GM12872 (cell line): ENCODE measurements at regions not wholly inside any gene's neighbourhood (a gene's known extent, or its start where the extent isn't known, plus 50 kb on each side); places are given as distances from the start of the nearest gene placed in this dataset.

Experiments used
- CTCF ChIP-seq: IDR thresholded peaks from 3 replicates; pipeline ENCODE4 v1.5.1; 2011; ENCODE audit warnings: low read depth, mild to moderate bottlenecking, low read length, moderate library complexity; ENCODE audit not compliant: insufficient read depth

DNA sequence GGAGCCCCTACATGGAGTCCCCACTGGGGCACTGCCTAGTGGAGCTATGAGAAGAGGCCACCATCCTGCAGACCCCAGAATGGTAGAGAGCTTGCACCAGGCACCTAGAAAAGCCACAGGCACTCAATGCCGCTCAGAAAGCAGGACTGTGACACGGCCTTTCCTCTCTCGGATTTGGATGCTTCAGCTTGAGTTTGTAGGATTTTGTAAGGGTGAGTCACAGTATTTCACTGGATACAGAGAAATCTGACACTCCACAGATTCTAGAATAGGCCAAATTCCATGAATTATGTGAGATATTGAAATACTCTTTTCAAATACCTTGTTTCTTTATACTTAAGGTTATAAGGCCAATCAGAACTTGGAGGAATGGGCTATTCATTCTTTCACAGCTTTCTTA is 424.5 kb downstream of the HTR1B start:
- no peak for TF ChIP-seq CTCF

DNA sequence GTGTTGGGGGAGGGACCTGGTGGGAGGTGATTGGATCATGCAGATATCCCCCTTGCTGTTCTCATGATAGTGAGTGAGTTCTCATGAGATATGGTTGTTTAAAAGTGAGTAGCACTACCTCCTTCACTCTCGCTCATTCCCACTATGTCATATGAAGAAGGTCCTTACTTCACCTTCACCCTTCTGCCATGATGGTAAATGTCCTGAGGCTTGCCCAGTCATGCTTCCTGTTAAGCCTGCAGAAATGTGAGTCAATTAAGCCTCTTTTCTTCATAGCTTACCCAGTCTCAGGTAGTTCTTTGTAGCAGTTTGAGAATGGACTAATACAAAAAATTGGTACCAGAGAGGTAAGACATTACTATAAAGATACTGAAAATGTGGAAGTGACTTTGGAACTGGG is 425.9 kb downstream of the HTR1B start:
- TF ChIP-seq CTCF = no peak

GRCh38 chr6:77036400-77036799 is 426.9 kb downstream of the HTR1B start:
- TF ChIP-seq CTCF = no peak

GRCh38 chr6:77034161-77034560 is 429.1 kb downstream of the HTR1B start:
- TF ChIP-seq CTCF = no peak

DNA sequence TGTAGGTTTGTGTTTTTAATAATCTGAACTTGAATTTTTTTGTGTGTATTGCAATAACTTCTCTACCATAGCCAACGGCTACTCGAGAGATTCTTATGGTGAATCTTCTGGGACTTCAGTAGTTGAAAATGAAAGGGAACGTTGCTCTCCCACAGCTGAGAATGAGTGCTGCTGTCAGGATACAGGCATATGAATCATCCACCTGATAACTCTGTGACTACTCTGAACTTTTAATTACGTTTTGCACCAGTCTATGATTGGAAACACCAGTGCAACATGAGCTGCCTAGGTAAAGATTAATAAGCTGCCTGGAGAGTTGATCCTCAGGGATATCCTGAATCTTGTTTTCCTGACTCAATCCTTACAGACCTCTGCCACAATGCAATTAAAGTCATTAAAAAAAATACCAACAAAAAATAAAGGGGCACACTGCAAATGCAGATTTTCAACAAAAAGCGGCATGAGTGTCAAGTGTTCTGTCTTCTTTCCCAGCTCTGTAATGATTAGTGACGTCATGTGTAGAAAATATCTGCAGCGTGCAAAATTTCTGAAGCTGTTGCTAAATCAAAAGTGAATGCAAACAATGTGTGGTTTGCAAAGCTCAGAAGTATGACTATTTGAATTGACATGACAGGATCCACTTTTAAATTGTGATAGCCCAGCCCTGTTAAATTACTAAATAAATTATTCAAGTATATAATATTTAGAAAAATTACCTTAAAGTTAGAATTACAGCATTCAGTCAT is 432.2 kb downstream of the HTR1B start:
- TF ChIP-seq CTCF = no peak

GRCh38 chr6:77026341-77026740 is 436.9 kb downstream of the HTR1B start:
- TF ChIP-seq CTCF = no peak

DNA sequence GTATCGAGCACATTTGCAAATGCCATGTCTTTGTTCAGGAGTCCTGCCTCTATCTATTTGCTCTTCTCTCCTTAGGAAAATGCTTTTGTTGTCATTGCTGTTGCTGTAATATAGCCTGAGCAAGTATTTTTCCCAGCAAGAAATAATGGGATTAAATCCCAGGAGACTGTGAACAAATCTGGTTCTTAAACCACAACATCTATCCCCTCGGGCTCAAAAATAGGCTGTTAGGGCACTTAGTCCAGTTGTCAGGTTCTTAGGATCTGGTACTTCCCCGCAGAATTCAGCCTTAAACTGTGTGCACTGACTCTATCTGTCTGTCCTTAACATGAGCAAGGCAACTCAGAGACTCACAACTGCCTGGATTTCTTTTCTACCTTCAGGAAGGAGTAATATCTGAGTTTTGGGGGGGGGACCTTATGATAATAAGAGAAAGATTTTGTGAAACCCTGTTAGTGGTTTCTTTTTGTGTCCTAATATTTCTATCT is 437.5 kb downstream of the HTR1B start:
- no peak for TF ChIP-seq CTCF
